Hematopoietic multipotent progenitor cell treated with erythropoietin and hydrocortisone succinate and interleukin-3 and kit ligand, for 8 days (in vitro differentiated cells): ENCODE measurements at regions not wholly inside any gene's neighbourhood (a gene's known extent, or its start where the extent isn't known, plus 50 kb on each side); places are given as distances from the start of the nearest gene placed in this dataset.
"Not testable (repeated sequence)": the region's sequence is repeated elsewhere in the genome, so short reads cannot be mapped to it uniquely, and the experiment has no call there.

ENCODE experiments used
- DNase-seq: peaks from one replicate; pipeline ENCODE4 v3.0.0-alpha.2; 2015

GRCh38 chr3:110974902-110975301 is 96.7 kb upstream of the NECTIN3 start:
- DNase-seq: no peak

GRCh38 chr3:110984456-110985250 is 87.0 kb upstream of the NECTIN3 start:
- DNase-seq: no peak

DNA sequence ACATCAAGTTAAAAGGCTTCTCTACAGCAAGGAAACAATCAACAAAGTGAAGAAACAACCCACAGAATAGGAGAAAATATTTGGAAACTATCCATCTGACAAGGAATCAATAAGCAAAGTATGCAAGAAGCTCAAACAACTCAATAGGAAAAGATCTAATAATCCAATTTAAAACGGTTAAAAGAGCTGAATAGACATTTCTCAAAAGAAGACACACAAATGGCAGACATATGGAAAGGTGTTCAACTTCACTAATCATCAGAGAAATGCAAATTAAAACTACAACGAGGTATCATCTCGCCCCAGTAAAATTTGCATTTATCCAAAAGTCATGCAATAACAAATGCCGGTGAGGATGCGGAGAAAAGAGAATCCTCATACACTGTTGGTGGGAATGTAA is 82.2 kb upstream of the NECTIN3 start:
- no peak for DNase-seq

GRCh38 chr3:110995461-110996231 is 76.0 kb upstream of the NECTIN3 start:
- DNase-seq: no peak

DNA sequence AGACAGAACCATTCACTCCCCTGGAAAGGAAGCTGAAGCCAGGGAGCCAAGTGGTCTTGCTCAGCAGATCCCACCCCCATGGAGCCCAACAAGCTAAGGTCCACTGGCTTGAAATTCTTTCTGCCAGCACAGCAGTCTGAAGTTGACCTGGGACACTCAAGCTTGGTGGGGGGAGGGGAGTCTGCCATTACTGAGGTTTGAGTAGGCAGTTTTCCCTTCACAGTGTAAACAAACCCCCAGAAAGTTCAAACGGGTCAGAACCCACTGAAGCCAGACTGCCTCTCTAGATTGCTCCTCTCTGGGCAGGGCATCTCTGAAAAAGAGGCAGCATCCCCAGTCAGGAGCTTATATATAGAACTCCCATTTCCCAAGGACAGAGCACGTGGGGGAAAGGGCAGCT is 72.8 kb upstream of the NECTIN3 start:
- not testable (repeated sequence) for DNase-seq

DNA sequence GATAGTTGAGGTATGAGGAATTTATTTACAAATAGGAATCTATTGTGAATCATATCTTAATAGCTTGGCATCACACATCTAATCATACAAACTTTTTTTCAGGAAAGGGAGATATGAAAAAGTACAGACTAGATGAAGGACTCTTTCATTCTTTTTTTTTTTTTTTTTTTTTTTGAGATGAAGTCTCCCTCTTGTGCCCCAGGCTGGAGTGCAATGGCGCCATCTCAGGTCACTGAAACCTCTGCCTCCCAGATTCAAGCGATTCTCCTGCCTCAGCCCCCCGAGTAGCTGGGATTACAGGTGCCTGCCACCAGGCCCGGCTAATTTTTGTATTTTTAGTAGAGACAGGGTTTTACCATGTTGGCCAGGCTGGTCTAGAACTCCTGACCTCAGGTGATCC is 65.1 kb upstream of the NECTIN3 start:
- not testable (repeated sequence) for DNase-seq

- DNase-seq: no peak
Measured at GRCh38 chr3:111012388-111013248, 59.0 kb upstream of the NECTIN3 start.
